ENCODE measurements at regions not wholly inside any gene's neighbourhood (a gene's known extent, or its start where the extent isn't known, plus 50 kb on each side); places are given as distances from the start of the nearest gene placed in this dataset.
A peak's percentile ranks its signal among the peaks of the same experiment; 100 is the strongest.
"Not testable (repeated sequence)": the region's sequence is repeated elsewhere in the genome, so short reads cannot be mapped to it uniquely, and the experiment has no call there.

DNA sequence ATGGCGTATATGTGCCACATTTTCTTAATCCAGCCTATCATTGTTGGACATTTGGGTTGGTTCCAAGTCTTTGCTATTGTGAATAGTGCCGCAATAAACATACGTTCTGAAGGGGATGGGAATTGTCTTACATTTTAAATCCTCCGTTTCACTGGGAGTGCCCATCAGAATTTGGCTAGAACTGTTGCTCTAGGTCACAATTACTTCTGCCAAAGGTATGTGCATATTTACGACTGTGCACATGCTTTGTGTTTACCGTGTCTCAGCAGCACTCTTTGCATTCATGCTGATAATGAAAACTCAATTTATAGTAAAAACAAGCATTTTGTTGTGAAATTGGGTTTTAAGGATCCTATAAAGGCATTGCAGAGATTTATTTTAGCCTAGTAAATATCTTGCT lies 151.9 kb upstream of the ZNF618 start:
- H3K4me3 ChIP-seq (ENCODE audit: low read depth, low read length) = no peak overlapping the region
- DNase-seq (ENCODE audit: low read depth) = no peak
- TF ChIP-seq, protein P1, sequence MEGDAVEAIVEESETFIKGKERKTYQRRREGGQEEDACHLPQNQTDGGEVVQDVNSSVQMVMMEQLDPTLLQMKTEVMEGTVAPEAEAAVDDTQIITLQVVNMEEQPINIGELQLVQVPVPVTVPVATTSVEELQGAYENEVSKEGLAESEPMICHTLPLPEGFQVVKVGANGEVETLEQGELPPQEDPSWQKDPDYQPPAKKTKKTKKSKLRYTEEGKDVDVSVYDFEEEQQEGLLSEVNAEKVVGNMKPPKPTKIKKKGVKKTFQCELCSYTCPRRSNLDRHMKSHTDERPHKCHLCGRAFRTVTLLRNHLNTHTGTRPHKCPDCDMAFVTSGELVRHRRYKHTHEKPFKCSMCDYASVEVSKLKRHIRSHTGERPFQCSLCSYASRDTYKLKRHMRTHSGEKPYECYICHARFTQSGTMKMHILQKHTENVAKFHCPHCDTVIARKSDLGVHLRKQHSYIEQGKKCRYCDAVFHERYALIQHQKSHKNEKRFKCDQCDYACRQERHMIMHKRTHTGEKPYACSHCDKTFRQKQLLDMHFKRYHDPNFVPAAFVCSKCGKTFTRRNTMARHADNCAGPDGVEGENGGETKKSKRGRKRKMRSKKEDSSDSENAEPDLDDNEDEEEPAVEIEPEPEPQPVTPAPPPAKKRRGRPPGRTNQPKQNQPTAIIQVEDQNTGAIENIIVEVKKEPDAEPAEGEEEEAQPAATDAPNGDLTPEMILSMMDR (conservative IDR thresholded peaks at IDR 0.05; ENCODE audit: low read depth, low read length) = no peak

GRCh38 chr9:113728989-113729388 lies 147.1 kb upstream of the ZNF618 start:
- TF ChIP-seq, protein P1 (conservative IDR thresholded peaks at IDR 0.05; ENCODE audit: low read depth, low read length) = no peak
- no peak for DNase-seq (ENCODE audit: low read depth)

GRCh38 chr9:113734826-113735225 lies 141.3 kb upstream of the ZNF618 start:
- no peak for DNase-seq (ENCODE audit: low read depth)
- TF ChIP-seq, protein P1 (conservative IDR thresholded peaks at IDR 0.05; ENCODE audit: low read depth, low read length) = no peak
- no peak overlapping the region for H3K4me3 ChIP-seq (ENCODE audit: low read depth, low read length)

More at GRCh38 chr9:113728989-113729388, 147.1 kb upstream of the ZNF618 start:
- H3K4me3 ChIP-seq (ENCODE audit: low read depth, low read length) = no peak overlapping the region

GRCh38 chr9:113737517-113738271 lies 138.4 kb upstream of the ZNF618 start:
- DNase-seq (ENCODE audit: low read depth) = no peak
- no peak overlapping the region for H3K4me3 ChIP-seq (ENCODE audit: low read depth, low read length)
- TF ChIP-seq, protein P1 (conservative IDR thresholded peaks at IDR 0.05; ENCODE audit: low read depth, low read length) = peak; percentile 92

- DNase-seq (ENCODE audit: low read depth) = no peak
- TF ChIP-seq, protein P1 (conservative IDR thresholded peaks at IDR 0.05; ENCODE audit: low read depth, low read length) = no peak
- H3K4me3 ChIP-seq (ENCODE audit: low read depth, low read length) = no peak overlapping the region
Measured at GRCh38 chr9:113738496-113738892, 137.6 kb upstream of the ZNF618 start.

GRCh38 chr9:113738893-113739604 lies 137.1 kb upstream of the ZNF618 start:
- DNase-seq (ENCODE audit: low read depth) = no peak
- TF ChIP-seq, protein P1 (conservative IDR thresholded peaks at IDR 0.05; ENCODE audit: low read depth, low read length) = no peak
- no peak overlapping the region for H3K4me3 ChIP-seq (ENCODE audit: low read depth, low read length)

GRCh38 chr9:113739605-113740507 lies 136.3 kb upstream of the ZNF618 start:
- not testable (repeated sequence) for DNase-seq (ENCODE audit: low read depth); H3K4me3 ChIP-seq (ENCODE audit: low read depth, low read length)

GRCh38 chr9:113740508-113741500 lies 135.3 kb upstream of the ZNF618 start:
- DNase-seq (ENCODE audit: low read depth) = peak; percentile 27
- not testable (repeated sequence) for H3K4me3 ChIP-seq (ENCODE audit: low read depth, low read length)

All from epithelial cell of proximal tubule (primary cell).